Smooth muscle cell (in vitro differentiated cells): ENCODE measurements at regions not wholly inside any gene's neighbourhood (a gene's known extent, or its start where the extent isn't known, plus 50 kb on each side); places are given as distances from the start of the nearest gene placed in this dataset.

Source experiments
- DNase-seq: peaks from one replicate; lab custom pipeline; 2025; ENCODE audit not compliant: unreplicated experiment; lab: John Stamatoyannopoulos, UW
- H2AFZ ChIP-seq: fragments of 200-600 bp; sonication (generic); 2 replicates; pipeline ENCODE4 v1.6.0; 2016; ENCODE audit warnings: antibody characterized with exemption, low read depth, mild to moderate bottlenecking
- H3F3A ChIP-seq: fragments of 200-600 bp; sonication (generic); 2 replicates; pipeline ENCODE4 v1.6.0; 2017; ENCODE audit warnings: antibody characterized with exemption, low read depth
- H3K27ac ChIP-seq: fragments of 200-600 bp; sonication (generic); 2 replicates; pipeline ENCODE4 v1.5.1; 2016; ENCODE audit warnings: low read depth, mild to moderate bottlenecking
- H3K27me3 ChIP-seq: fragments of 200-600 bp; sonication (generic); 2 replicates; pipeline ENCODE4 v1.6.1; 2016; ENCODE audit warnings: low read depth, mild to moderate bottlenecking
- H3K36me3 ChIP-seq: fragments of 200-600 bp; sonication (generic); 2 replicates; pipeline ENCODE4 v1.5.1; 2016; ENCODE audit warnings: low read depth
- H3K4me1 ChIP-seq: fragments of 200-600 bp; sonication (generic); 2 replicates; pipeline ENCODE4 v1.5.1; 2016; ENCODE audit warnings: low read depth
- H3K4me2 ChIP-seq: fragments of 200-600 bp; sonication (generic); 2 replicates; pipeline ENCODE4 v1.6.0; 2016; ENCODE audit warnings: mild to moderate bottlenecking
- H3K4me3 ChIP-seq: fragments of 200-600 bp; sonication (generic); 2 replicates; pipeline ENCODE4 v1.5.1; 2016; ENCODE audit warnings: mild to moderate bottlenecking
- H3K79me2 ChIP-seq: fragments of 200-600 bp; sonication (generic); 2 replicates; pipeline ENCODE4 v1.6.0; 2016; ENCODE audit warnings: low read depth, mild to moderate bottlenecking
- H3K9ac ChIP-seq: fragments of 200-600 bp; sonication (generic); 2 replicates; pipeline ENCODE4 v1.6.0; 2016; ENCODE audit warnings: low read depth
- H3K9me3 ChIP-seq: fragments of 200-600 bp; sonication (generic); replicated peaks from 2 replicates; pipeline ENCODE4 v1.5.1; 2016; ENCODE audit warnings: low read depth
- H4K20me1 ChIP-seq: fragments of 200-600 bp; sonication (generic); 2 replicates; pipeline ENCODE4 v1.6.0; 2016; ENCODE audit warnings: low read depth
- CTCF ChIP-seq: fragments of 200-600 bp; sonication (generic); IDR thresholded peaks from 2 replicates; pipeline ENCODE4 v1.5.1; 2017; ENCODE audit warnings: borderline replicate concordance, mild to moderate bottlenecking, antibody characterized with exemption; ENCODE audit not compliant: insufficient read depth, poor library complexity, severe bottlenecking
- WGBS: methylation state at CpG from one replicate; pipeline ENCODE4 v1.1.7; 2016; ENCODE audit warnings: low lambda C conversion rate; 5-methylcytosine and 5-hydroxymethylcytosine counted together

GRCh38 chr1:73044241-73045036 is 762.1 kb upstream of the NEGR1 start:
- H3F3A ChIP-seq, result no peaks in the 10 kb centered on the region
- no peak overlapping the region for H3K4me3 ChIP-seq
- no peak overlapping the region for H3K27ac ChIP-seq
- H3K9ac ChIP-seq, result no peak overlapping the region
- H2AFZ ChIP-seq, result no peak overlapping the region
- no peak for TF ChIP-seq CTCF
- no peaks in the 10 kb centered on the region for H3K4me1 ChIP-seq
- 82% methylated on average over 4 of the region's 4 CpGs for WGBS
- no peaks in the 10 kb centered on the region for H3K27me3 ChIP-seq
- no peaks in the 10 kb centered on the region for H3K9me3 ChIP-seq
- DNase-seq, result no peak
- no peaks in the 10 kb centered on the region for H3K36me3 ChIP-seq
- no peaks in the 10 kb centered on the region for H3K79me2 ChIP-seq
- no peak overlapping the region for H3K4me2 ChIP-seq
- H4K20me1 ChIP-seq, result no peaks in the 10 kb centered on the region

GRCh38 chr1:73042403-73042802 is 760.1 kb upstream of the NEGR1 start:
- Histone ChIP-seq H3K9me3 (no peaks in the 10 kb centered on the region), H3K27me3 (no peaks in the 10 kb centered on the region), H3K36me3 (no peaks in the 10 kb centered on the region), H3K79me2 (no peaks in the 10 kb centered on the region), H3K4me3 (no peak overlapping the region), H3K9ac (no peak overlapping the region), H3K4me1 (no peaks in the 10 kb centered on the region), H3F3A (no peaks in the 10 kb centered on the region), H2AFZ (no peak overlapping the region), H3K4me2 (no peak overlapping the region), H3K27ac (no peak overlapping the region), H4K20me1 (no peaks in the 10 kb centered on the region)
- no peak for TF ChIP-seq CTCF
- 96% methylated on average over 1 of the region's 1 CpG for WGBS
- DNase-seq, result no peak

GRCh38 chr1:73040811-73041210 is 758.5 kb upstream of the NEGR1 start:
- Histone ChIP-seq H3K79me2 (no peaks in the 10 kb centered on the region), H3K9me3 (no peaks in the 10 kb centered on the region), H3K4me2 (no peak overlapping the region), H3K36me3 (no peaks in the 10 kb centered on the region), H3K27ac (no peak overlapping the region), H3K9ac (no peak overlapping the region), H3K27me3 (no peaks in the 10 kb centered on the region), H3K4me1 (no peaks in the 10 kb centered on the region), H3K4me3 (no peak overlapping the region), H4K20me1 (no peaks in the 10 kb centered on the region), H2AFZ (no peak overlapping the region), H3F3A (no peaks in the 10 kb centered on the region)
- WGBS, result 77% methylated on average over 1 of the region's 1 CpG
- DNase-seq, result no peak
- no peak for TF ChIP-seq CTCF

GRCh38 chr1:73034271-73034670 is 751.9 kb upstream of the NEGR1 start:
- no peak overlapping the region for H2AFZ ChIP-seq
- no peak overlapping the region for H3K4me3 ChIP-seq
- H3K27me3 ChIP-seq, result no peaks in the 10 kb centered on the region
- H3K79me2 ChIP-seq, result no peaks in the 10 kb centered on the region
- DNase-seq, result no peak
- H4K20me1 ChIP-seq, result no peaks in the 10 kb centered on the region
- H3F3A ChIP-seq, result no peaks in the 10 kb centered on the region
- no peak overlapping the region for H3K9ac ChIP-seq
- no peak overlapping the region for H3K4me2 ChIP-seq
- no peaks in the 10 kb centered on the region for H3K36me3 ChIP-seq
- peaks cover 4% of the 10 kb centered on the region for H3K4me1 ChIP-seq
- 79% methylated on average over 4 of the region's 4 CpGs for WGBS
- H3K27ac ChIP-seq, result no peak overlapping the region
- H3K9me3 ChIP-seq, result no peaks in the 10 kb centered on the region
- no peak for TF ChIP-seq CTCF
